Gastrocnemius medialis (tissue), 4 donors: ENCODE measurements at regions not wholly inside any gene's neighbourhood (a gene's known extent, or its start where the extent isn't known, plus 50 kb on each side); places are given as distances from the start of the nearest gene placed in this dataset.

Experiments
- POLR2A ChIP-seq, 2 donors: fragments of 450-650 bp; IDR thresholded peaks; one replicate each; pipeline ENCODE4 v1.6.1; 2017; ENCODE audit warnings: antibody characterized with exemption in 2 of 2, mild to moderate bottlenecking in 2 of 2, moderate library complexity in 2 of 2
- TF ChIP-seq, protein P1 (sequence below), 5 experiments: fragments of 450-650 bp in 3 of 5; fragments of 200-600 bp in 2 of 5; sonication (generic) in 2 of 5; IDR thresholded peaks in 4 of 5; conservative IDR thresholded peaks in 1 of 5; 1 replicate in 4 of 5; 2 replicates in 1 of 5; pipeline ENCODE4 v1.5.1; 2016 to 2019; ENCODE audit warnings: antibody characterized with exemption in 5 of 5, mild to moderate bottlenecking in 3 of 5, moderate library complexity in 3 of 5

GRCh38 chr3:130291148-130291547 lies 54.3 kb upstream of the COL6A5 start:
- TF ChIP-seq, protein P1, sequence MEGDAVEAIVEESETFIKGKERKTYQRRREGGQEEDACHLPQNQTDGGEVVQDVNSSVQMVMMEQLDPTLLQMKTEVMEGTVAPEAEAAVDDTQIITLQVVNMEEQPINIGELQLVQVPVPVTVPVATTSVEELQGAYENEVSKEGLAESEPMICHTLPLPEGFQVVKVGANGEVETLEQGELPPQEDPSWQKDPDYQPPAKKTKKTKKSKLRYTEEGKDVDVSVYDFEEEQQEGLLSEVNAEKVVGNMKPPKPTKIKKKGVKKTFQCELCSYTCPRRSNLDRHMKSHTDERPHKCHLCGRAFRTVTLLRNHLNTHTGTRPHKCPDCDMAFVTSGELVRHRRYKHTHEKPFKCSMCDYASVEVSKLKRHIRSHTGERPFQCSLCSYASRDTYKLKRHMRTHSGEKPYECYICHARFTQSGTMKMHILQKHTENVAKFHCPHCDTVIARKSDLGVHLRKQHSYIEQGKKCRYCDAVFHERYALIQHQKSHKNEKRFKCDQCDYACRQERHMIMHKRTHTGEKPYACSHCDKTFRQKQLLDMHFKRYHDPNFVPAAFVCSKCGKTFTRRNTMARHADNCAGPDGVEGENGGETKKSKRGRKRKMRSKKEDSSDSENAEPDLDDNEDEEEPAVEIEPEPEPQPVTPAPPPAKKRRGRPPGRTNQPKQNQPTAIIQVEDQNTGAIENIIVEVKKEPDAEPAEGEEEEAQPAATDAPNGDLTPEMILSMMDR (IDR thresholded peaks at IDR 0.05 in 4 of 5, conservative IDR thresholded peaks at IDR 0.05 in 1 of 5) = no peak
- TF ChIP-seq POLR2A (IDR thresholded peaks at IDR 0.05) = no peak
